Stomach (tissue), 8 donors: ENCODE measurements at regions not wholly inside any gene's neighbourhood (a gene's known extent, or its start where the extent isn't known, plus 50 kb on each side); places are given as distances from the start of the nearest gene placed in this dataset.
A peak's percentile ranks its signal among the peaks of the same experiment; 100 is the strongest.

ENCODE experiments used
- DNase-seq, 2 donors: peaks; one replicate each; pipeline versions ENCODE4 v3.0.0 to v3.0.0-alpha.2; 2013 to 2019
- H3K27ac ChIP-seq, 5 donors: fragments of 200-600 bp in 4 of 5; sonication (generic) in 4 of 5; one replicate each; pipeline ENCODE4 v1.5.1; 2013 to 2019; ENCODE audit warnings: mild to moderate bottlenecking in 1 of 5, moderate library complexity in 1 of 5
- H3K27me3 ChIP-seq, 3 donors: fragments of 200-600 bp; sonication (generic); one replicate each; pipeline ENCODE4 v1.5.1; 2017 to 2019; ENCODE audit warnings: mixed run types in 1 of 3
- H3K36me3 ChIP-seq, 4 donors: fragments of 200-600 bp; sonication (generic); 1 replicate in 3 of 4; 2 replicates in 1 of 4; pipeline ENCODE4 v1.5.1; 2016 to 2019
- H3K4me1 ChIP-seq, 4 donors: fragments of 200-600 bp; sonication (generic); one replicate each; pipeline ENCODE4 v1.5.1; 2016 to 2019
- H3K4me3 ChIP-seq, 4 donors: fragments of 200-600 bp; sonication (generic) in 3 of 4; one replicate each; pipeline ENCODE4 v1.5.1; 2016 to 2019; ENCODE audit warnings: mild to moderate bottlenecking in 1 of 4
- H3K9me3 ChIP-seq, 4 donors: fragments of 200-600 bp; sonication (generic); one replicate each; pipeline ENCODE4 v1.5.1; 2016 to 2019
- CTCF ChIP-seq, 7 experiments: fragments of 450-650 bp in 4 of 7; fragments of 200-600 bp in 3 of 7; sonication (generic) in 3 of 7; IDR thresholded peaks; one replicate each; pipeline ENCODE4 v1.5.1; 2016 to 2019; ENCODE audit warnings: antibody characterized with exemption in 7 of 7, control low read depth in 2 of 7, mild to moderate bottlenecking in 1 of 7
- EP300 ChIP-seq: sonication (generic); formaldehyde crosslinking; IDR thresholded peaks from one replicate; pipeline ENCODE4 v1.6.1; 2017; ENCODE audit warnings: antibody characterized with exemption
- POLR2A ChIP-seq, 4 donors: fragments of 450-650 bp; IDR thresholded peaks; one replicate each; pipeline ENCODE4 v1.6.1; 2016; ENCODE audit warnings: antibody characterized with exemption in 4 of 4, control low read depth in 2 of 4, mild to moderate bottlenecking in 1 of 4, moderate library complexity in 1 of 4
- POLR2AphosphoS5 ChIP-seq, 3 donors: sonication (generic); formaldehyde crosslinking; IDR thresholded peaks; one replicate each; pipeline ENCODE4 v1.6.1; 2016; ENCODE audit warnings: antibody characterized with exemption in 3 of 3
- WGBS, 5 donors: extraction: QIAGEN DNeasy Blood & Tissue Kit in 3 of 5; methylation state at CpG; one replicate each; pipeline versions ENCODE4 v1.1.5 to v1.1.7; 2013 to 2018; 5-methylcytosine and 5-hydroxymethylcytosine counted together
- intact Hi-C: fragments of 100-400 bp; cut with DNase I; formaldehyde crosslinking; loops from one replicate; pipeline ENCODE4 v1.15.1; 2023; ENCODE audit warnings: low total_unique reads
- donor health status: healthy with polysubstance abuse.
- donor health status: Bipolar disorder and iron deficiency.
- donor health status: healthy.

DNA sequence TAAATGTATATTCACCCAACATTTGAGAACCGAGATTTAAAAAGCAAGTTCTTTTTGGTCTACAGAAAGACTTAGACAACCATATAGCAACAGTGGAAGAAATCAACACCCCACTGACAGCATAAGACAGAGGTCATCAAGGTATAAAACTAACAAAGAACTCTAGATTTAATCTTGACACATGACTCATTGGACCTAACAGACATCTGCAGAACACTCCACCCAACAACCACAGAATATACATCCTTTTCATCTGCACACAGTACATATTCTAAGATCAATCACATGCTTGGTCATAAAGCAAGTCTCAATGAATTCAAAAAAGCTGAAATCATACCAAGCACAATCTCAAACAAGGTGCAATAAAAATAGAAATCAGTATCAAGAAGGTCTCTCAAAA is 65.8 kb downstream of the SPIN4 start:
- Histone ChIP-seq H3K4me1 (no peaks in the 10 kb centered on the region), H3K36me3 (no peaks in the 10 kb centered on the region), H3K4me3 (no peak overlapping the region), H3K27ac (no peak overlapping the region), H3K9me3 (peaks cover 0 to 14% (median 2%) of the 10 kb centered on the region in 4 donors), H3K27me3 (no peaks in the 10 kb centered on the region)
- 69 to 95% (median 87%) methylated on average over 1 of the region's 1 CpG for WGBS, 5 donors
- TF ChIP-seq POLR2AphosphoS5 (IDR thresholded peaks at IDR 0.05) = no peak
- no peak for TF ChIP-seq EP300
- no peak for TF ChIP-seq POLR2A (IDR thresholded peaks at IDR 0.05)
- intact Hi-C loops = no loop called here
- no peak for DNase-seq

DNA sequence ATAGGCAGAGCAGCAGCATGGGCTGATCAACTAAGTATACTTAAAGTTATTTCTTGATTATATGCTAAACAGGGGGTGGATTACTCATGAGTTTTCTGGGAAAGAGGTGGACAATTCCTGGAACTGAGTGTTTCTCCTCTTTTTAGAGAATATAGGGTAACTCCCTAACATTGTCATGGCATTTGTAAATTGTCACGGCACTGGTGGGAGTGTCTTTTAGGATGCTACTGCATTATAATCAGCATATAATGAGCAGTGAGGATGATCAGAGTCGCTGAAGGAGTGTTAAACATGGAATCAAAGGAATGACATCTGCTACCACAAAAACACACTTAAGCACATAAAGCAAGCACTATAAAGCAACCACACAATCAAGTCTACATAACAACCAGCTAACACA is 66.5 kb downstream of the SPIN4 start:
- intact Hi-C loops = no loop called here
- peaks cover 0 to 13% (median 2%) of the 10 kb centered on the region in 4 donors for H3K9me3 ChIP-seq
- 76 to 88% (median 78%) methylated on average over 2 of the region's 2 CpGs for WGBS, 5 donors

DNA sequence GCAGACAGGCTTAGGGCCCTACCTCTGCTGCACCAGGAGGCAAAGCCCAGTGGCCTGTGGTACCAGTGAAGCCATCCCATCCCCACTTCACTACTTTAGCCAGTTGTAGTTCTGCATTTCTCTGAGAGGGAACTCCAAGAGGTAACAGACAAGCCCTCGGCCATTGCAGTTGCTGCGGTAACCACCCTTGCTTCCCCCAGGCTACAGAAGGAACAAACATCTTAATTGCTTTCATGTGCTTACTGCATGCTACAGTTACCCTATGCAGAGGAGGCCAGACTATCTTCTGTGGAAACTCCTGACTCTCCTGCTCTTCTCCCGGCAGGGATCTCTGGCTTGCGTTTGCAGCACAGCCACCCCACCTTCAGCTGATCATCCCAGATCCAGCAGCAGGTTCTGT is 67.8 kb downstream of the SPIN4 start:
- H3K27ac ChIP-seq = no peak overlapping the region
- H3K36me3 ChIP-seq = no peaks in the 10 kb centered on the region
- no peaks in the 10 kb centered on the region for H3K4me1 ChIP-seq
- no peak for DNase-seq
- H3K4me3 ChIP-seq = no peak overlapping the region
- H3K9me3 ChIP-seq = peaks cover 0 to 13% (median 2%) of the 10 kb centered on the region in 4 donors
- no peaks in the 10 kb centered on the region for H3K27me3 ChIP-seq
- intact Hi-C loops = no loop called here
- no peak for TF ChIP-seq POLR2AphosphoS5 (IDR thresholded peaks at IDR 0.05)
- TF ChIP-seq CTCF (IDR thresholded peaks at IDR 0.05) = no peak
- no peak for TF ChIP-seq EP300
- no peak for TF ChIP-seq POLR2A (IDR thresholded peaks at IDR 0.05)
- WGBS, 5 donors = 83 to 93% (median 90%) methylated on average over 4 of the region's 4 CpGs

More for the DNA sequence above, 66.5 kb downstream of the SPIN4 start:
- Histone ChIP-seq H3K27ac (no peak overlapping the region), H3K36me3 (no peaks in the 10 kb centered on the region), H3K4me1 (no peaks in the 10 kb centered on the region), H3K27me3 (no peaks in the 10 kb centered on the region), H3K4me3 (no peak overlapping the region)
- no peak for TF ChIP-seq POLR2A (IDR thresholded peaks at IDR 0.05)
- no peak for TF ChIP-seq CTCF (IDR thresholded peaks at IDR 0.05)
- no peak for TF ChIP-seq EP300
- no peak for TF ChIP-seq POLR2AphosphoS5 (IDR thresholded peaks at IDR 0.05)
- DNase-seq = no peak

DNA sequence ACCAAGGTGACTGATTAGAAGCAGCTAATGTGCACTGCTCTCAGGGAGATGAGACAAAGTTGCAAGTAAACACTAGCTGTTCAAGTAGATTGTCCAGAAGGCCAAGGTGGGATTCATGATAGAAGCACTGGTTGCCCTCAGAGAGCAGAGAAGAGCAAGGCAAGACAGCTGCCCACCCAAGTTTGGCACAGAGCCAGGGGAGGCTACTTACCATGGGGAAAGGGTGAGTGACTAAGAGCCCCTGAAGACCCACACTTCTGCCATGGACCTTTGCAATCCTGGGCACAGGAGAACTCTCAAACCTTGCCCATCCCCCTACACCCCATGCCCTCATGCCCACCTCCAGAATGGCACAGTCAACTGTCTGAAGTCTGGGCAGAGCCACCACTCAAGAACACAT is 68.3 kb downstream of the SPIN4 start:
- Histone ChIP-seq H3K36me3 (no peaks in the 10 kb centered on the region), H3K4me1 (no peaks in the 10 kb centered on the region), H3K4me3 (no peak overlapping the region), H3K27ac (no peak overlapping the region), H3K9me3 (peaks cover 0 to 13% (median 2%) of the 10 kb centered on the region in 4 donors), H3K27me3 (no peaks in the 10 kb centered on the region)
- DNase-seq = no peak
- intact Hi-C loops = no loop called here
- no peak for TF ChIP-seq EP300
- TF ChIP-seq POLR2AphosphoS5 (IDR thresholded peaks at IDR 0.05) = no peak

DNA sequence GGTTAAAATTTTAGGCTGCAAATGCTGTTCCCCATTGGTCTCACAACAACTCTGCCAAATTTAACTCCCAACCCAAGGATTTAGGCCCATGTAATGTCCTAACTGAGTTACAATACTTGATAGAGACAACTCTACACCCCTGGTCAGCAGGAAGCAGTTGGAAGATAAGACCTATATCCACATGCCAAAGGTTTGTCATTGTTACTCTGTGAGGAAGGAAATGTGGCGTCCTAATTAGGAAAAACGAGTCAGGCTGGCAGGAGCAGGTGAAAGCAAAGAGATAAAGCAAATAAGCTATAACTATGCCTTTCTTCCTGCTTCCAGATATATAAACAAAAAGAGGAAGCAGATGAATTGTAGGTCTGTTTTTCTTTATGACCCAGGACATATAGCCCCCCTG is 69.1 kb downstream of the SPIN4 start:
- DNase-seq = peak in 1 of 2 donors; percentile 3
- H3K36me3 ChIP-seq = no peaks in the 10 kb centered on the region
- no peak overlapping the region for H3K4me3 ChIP-seq
- no peak for TF ChIP-seq POLR2AphosphoS5 (IDR thresholded peaks at IDR 0.05)
- no peak for TF ChIP-seq POLR2A (IDR thresholded peaks at IDR 0.05)
- TF ChIP-seq CTCF (IDR thresholded peaks at IDR 0.05) = no peak
- no peak for TF ChIP-seq EP300
- H3K27me3 ChIP-seq = no peaks in the 10 kb centered on the region
- 18 to 30% (median 21%) methylated on average over 2 of the region's 2 CpGs for WGBS, 5 donors
- no peaks in the 10 kb centered on the region for H3K4me1 ChIP-seq
- intact Hi-C loops = no loop called here
- H3K9me3 ChIP-seq = peaks cover 0 to 10% (median 2%) of the 10 kb centered on the region in 4 donors
- no peak overlapping the region for H3K27ac ChIP-seq
